Neuronal stem cell (in vitro differentiated cells): ENCODE measurements at regions not wholly inside any gene's neighbourhood (a gene's known extent, or its start where the extent isn't known, plus 50 kb on each side); places are given as distances from the start of the nearest gene placed in this dataset.

Source experiments
- DNase-seq: peaks from one replicate; pipeline ENCODE4 v3.0.0-alpha.2; 2013; ENCODE audit warnings: low spot score
- H2AFZ ChIP-seq: one replicate; pipeline ENCODE4 v1.6.1; 2013; ENCODE audit warnings: mild to moderate bottlenecking, low read length, inconsistent platforms
- H2AK5ac ChIP-seq: 2 replicates; pipeline ENCODE4 v1.6.1; 2013; ENCODE audit warnings: low read depth, mild to moderate bottlenecking, inconsistent platforms, low read length, moderate library complexity, mixed read lengths
- H2BK120ac ChIP-seq: 2 replicates; pipeline ENCODE4 v1.6.1; 2013; ENCODE audit warnings: low read depth, mild to moderate bottlenecking, inconsistent platforms, low read length, moderate library complexity, mixed read lengths
- H2BK12ac ChIP-seq: one replicate; pipeline ENCODE4 v1.6.1; 2013; ENCODE audit warnings: low read length, inconsistent platforms
- H2BK15ac ChIP-seq: 2 replicates; pipeline ENCODE4 v1.6.1; 2013; ENCODE audit warnings: mild to moderate bottlenecking, low read length, inconsistent platforms, mixed read lengths
- H2BK5ac ChIP-seq: one replicate; pipeline ENCODE4 v1.6.1; 2013; ENCODE audit warnings: inconsistent platforms, mild to moderate bottlenecking, low read length, moderate library complexity
- H3K14ac ChIP-seq: one replicate; pipeline ENCODE4 v1.6.1; 2013; ENCODE audit warnings: low read length, inconsistent platforms
- H3K18ac ChIP-seq: 2 replicates; pipeline ENCODE4 v1.6.1; 2013; ENCODE audit warnings: low read length, inconsistent platforms
- H3K23ac ChIP-seq: 2 replicates; pipeline ENCODE4 v1.6.1; 2013; ENCODE audit warnings: low read depth, mild to moderate bottlenecking, mixed read lengths, low read length, inconsistent platforms; ENCODE audit not compliant: poor library complexity
- H3K27ac ChIP-seq: replicated peaks from 3 replicates; pipeline ENCODE4 v1.5.1; 2013; ENCODE audit warnings: low read length, inconsistent platforms
- H3K27me3 ChIP-seq, 3 experiments: 2 replicates each; pipeline ENCODE4 v1.6.1; 2013; ENCODE audit warnings: low read length in 3 of 3, mild to moderate bottlenecking in 2 of 3, inconsistent platforms in 1 of 3, low read depth in 1 of 3, mixed read lengths in 1 of 3, moderate library complexity in 1 of 3; ENCODE audit not compliant: control insufficient read depth in 3 of 3, insufficient read depth in 3 of 3
- H3K36me3 ChIP-seq, 2 donors: replicated peaks in 1 of 2; 2 replicates each; pipeline ENCODE4 v1.6.1; 2013; ENCODE audit warnings: low read length in 2 of 2; ENCODE audit not compliant: control insufficient read depth in 2 of 2, insufficient read depth in 2 of 2
- H3K4ac ChIP-seq: 2 replicates; pipeline ENCODE4 v1.6.1; 2013; ENCODE audit warnings: inconsistent platforms, mild to moderate bottlenecking, low read length, moderate library complexity
- H3K4me1 ChIP-seq, 2 donors: 1 replicate in 1 of 2; 2 replicates in 1 of 2; pipeline ENCODE4 v1.6.1; 2013; ENCODE audit warnings: low read length in 2 of 2, low read depth in 1 of 2; ENCODE audit not compliant: control insufficient read depth in 2 of 2, insufficient read depth in 1 of 2
- H3K4me2 ChIP-seq: one replicate; pipeline ENCODE4 v1.6.1; 2013; ENCODE audit warnings: mild to moderate bottlenecking, low read length, inconsistent platforms; ENCODE audit not compliant: insufficient read depth, poor library complexity, severe bottlenecking
- H3K4me3 ChIP-seq, 2 donors: 2 replicates each; pipeline ENCODE4 v1.5.1; 2013; ENCODE audit warnings: low read length in 2 of 2, mild to moderate bottlenecking in 2 of 2, inconsistent platforms in 1 of 2, moderate library complexity in 1 of 2
- H3K79me1 ChIP-seq: one replicate; pipeline ENCODE4 v1.6.1; 2013; ENCODE audit warnings: low read depth, mild to moderate bottlenecking, inconsistent platforms, low read length, moderate library complexity
- H3K9ac ChIP-seq: one replicate; pipeline ENCODE4 v1.6.1; 2013; ENCODE audit warnings: mild to moderate bottlenecking, low read depth, low read length, inconsistent platforms; ENCODE audit not compliant: poor library complexity
- H3K9me3 ChIP-seq, 2 donors: replicated peaks in 1 of 2; 2 replicates each; pipeline versions ENCODE3 to v1.6.1; 2013; ENCODE audit warnings: low read length in 2 of 2, mild to moderate bottlenecking in 2 of 2, inconsistent platforms in 1 of 2, low read depth in 1 of 2, mixed read lengths in 1 of 2, moderate library complexity in 1 of 2; ENCODE audit not compliant: control insufficient read depth in 2 of 2, insufficient read depth in 1 of 2
- H4K8ac ChIP-seq: one replicate; pipeline ENCODE4 v1.6.1; 2013; ENCODE audit warnings: low read depth, mild to moderate bottlenecking, inconsistent platforms, low read length, moderate library complexity
- H4K91ac ChIP-seq: one replicate; pipeline ENCODE4 v1.6.1; 2013; ENCODE audit warnings: low read length, low read depth, mild to moderate bottlenecking, inconsistent platforms; ENCODE audit not compliant: poor library complexity
- WGBS, 2 donors: extraction: QIAGEN DNeasy Blood & Tissue Kit; methylation state at CpG; one replicate each; pipeline ENCODE4 v1.1.7; 2013; ENCODE audit warnings: missing lambda C conversion rate in 2 of 2, mixed read lengths in 1 of 2; ENCODE audit not compliant: insufficient read length in 2 of 2, insufficient replicate concordance in 1 of 2; ENCODE audit errors: extremely low coverage in 2 of 2; 5-methylcytosine and 5-hydroxymethylcytosine counted together

DNA sequence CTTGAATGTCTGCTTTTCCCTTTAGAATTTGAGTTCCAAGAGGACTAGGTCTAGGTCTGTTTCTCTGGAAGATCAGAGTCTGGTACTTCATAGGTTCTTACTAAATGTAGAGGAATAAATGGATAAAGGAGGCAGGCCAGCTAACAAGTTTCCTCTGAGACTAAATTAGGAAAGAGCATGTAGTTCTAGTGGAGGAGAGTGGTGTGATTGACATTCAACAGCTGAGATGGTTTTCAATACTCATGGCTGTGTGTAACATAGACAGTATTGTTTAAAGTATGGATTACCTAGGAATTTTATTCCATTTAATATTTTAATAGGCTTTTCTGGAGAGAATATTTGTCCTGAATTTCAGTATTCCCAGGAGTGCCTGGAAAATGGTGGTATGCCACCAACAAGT lies 364.7 kb downstream of the METTL15 start:
- Histone ChIP-seq H3K23ac (no peak overlapping the region), H3K4me1 (peaks cover 0 to 30% of the 10 kb centered on the region in 2 donors), H2BK15ac (no peak overlapping the region), H2BK5ac (no peak overlapping the region), H2BK120ac (no peak overlapping the region), H3K9ac (no peak overlapping the region), H4K91ac (no peak overlapping the region), H3K36me3 (no peaks in the 10 kb centered on the region), H3K4me2 (no peak overlapping the region), H2AK5ac (no peak overlapping the region), H3K9me3 (no peaks in the 10 kb centered on the region), H3K4ac (no peak overlapping the region), H3K14ac (no peak overlapping the region), H4K8ac (no peak overlapping the region), H3K27ac (no peak overlapping the region), H3K79me1 (no peaks in the 10 kb centered on the region), H2BK12ac (no peak overlapping the region), H2AFZ (no peak overlapping the region), H3K4me3 (no peak overlapping the region), H3K18ac (no peak overlapping the region), H3K27me3 (no peaks in the 10 kb centered on the region)
- DNase-seq = no peak

DNA sequence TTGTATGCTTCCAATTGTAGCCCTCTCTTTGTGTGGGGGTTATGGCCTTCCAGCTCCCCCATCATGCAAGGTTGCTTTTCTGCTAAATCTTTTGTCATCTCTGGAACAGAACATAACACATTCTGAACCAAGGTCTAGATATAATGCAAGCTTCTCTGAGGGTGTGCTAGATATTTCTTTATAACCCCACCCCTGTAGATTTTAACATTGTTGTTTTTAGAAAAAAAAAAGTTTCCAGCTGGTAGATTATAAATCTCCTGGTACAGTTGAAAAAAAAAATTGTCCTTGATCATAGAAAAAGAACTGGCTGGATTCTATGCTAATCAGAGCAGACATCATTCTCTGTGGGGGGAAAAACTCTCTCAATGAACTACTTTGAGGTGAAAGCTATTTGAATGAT lies 363.3 kb downstream of the METTL15 start:
- H2AK5ac ChIP-seq = no peak overlapping the region
- no peak overlapping the region for H3K14ac ChIP-seq
- H3K4me3 ChIP-seq = no peak overlapping the region
- H3K18ac ChIP-seq = no peak overlapping the region
- H2BK12ac ChIP-seq = no peak overlapping the region
- no peaks in the 10 kb centered on the region for H3K36me3 ChIP-seq
- H4K91ac ChIP-seq = no peak overlapping the region
- no peak overlapping the region for H2BK15ac ChIP-seq
- no peak overlapping the region for H2BK5ac ChIP-seq
- no peak overlapping the region for H4K8ac ChIP-seq
- DNase-seq = no peak
- no peaks in the 10 kb centered on the region for H3K9me3 ChIP-seq
- no peak overlapping the region for H3K9ac ChIP-seq
- H3K27ac ChIP-seq = no peak overlapping the region
- peaks cover 7 to 29% of the 10 kb centered on the region in 2 donors for H3K4me1 ChIP-seq
- no peak overlapping the region for H3K4me2 ChIP-seq
- no peak overlapping the region for H3K4ac ChIP-seq
- no peak overlapping the region for H2BK120ac ChIP-seq
- H2AFZ ChIP-seq = no peak overlapping the region
- no peak overlapping the region for H3K23ac ChIP-seq
- H3K27me3 ChIP-seq = no peaks in the 10 kb centered on the region
- H3K79me1 ChIP-seq = no peaks in the 10 kb centered on the region

DNA sequence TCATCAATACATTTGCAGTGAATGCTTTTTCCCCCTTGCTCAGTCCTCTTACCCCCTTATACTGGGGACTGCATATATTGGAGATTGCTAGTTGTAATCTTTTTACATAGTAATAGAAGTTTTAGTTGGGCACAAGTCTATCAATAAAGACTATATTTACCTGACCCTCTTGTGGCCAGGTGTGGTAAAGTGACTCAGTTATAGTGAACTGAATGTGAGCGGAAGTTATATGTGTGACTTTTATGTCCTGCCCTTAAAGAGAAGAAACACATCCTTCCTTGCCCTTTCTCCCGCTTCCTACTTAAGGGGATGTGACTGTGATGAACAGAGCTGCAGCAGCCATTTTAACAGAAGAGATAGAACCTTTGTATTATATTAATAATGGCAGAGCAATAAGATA lies 362.0 kb downstream of the METTL15 start:
- WGBS, 2 donors = no CpG with 5 or more reads among the region's 2 CpGs
- H2BK120ac ChIP-seq = no peak overlapping the region

DNA sequence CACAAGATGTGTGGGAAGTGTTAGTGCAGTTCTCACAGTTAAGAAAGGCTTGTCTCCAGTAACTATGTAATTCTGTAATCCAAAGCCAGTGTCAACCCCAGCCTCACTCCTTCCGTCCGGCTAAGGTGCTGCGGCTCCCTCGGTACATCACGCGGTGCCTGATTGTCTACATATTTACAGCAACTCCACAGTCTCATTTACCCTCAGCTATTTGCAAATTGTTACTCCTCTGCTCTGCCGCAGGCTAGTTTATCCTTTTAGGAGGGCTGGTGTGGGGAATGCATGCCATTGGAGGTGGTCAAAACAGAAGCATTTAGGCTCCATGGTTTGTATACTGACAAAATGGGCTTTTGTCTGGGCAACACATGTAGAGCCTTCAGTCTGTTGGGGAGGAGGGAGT lies 358.3 kb downstream of the METTL15 start:
- Histone ChIP-seq H3K27ac (no peak overlapping the region), H2BK12ac (no peak overlapping the region), H4K91ac (no peak overlapping the region), H3K9me3 (no peaks in the 10 kb centered on the region), H2AFZ (peak overlapping the region; percentile 3), H3K14ac (no peak overlapping the region), H3K36me3 (no peaks in the 10 kb centered on the region), H3K23ac (no peak overlapping the region), H3K79me1 (no peaks in the 10 kb centered on the region), H2BK5ac (no peak overlapping the region), H3K4ac (no peak overlapping the region), H3K4me1 (peaks cover 7 to 9% of the 10 kb centered on the region in 2 donors), H3K4me2 (no peak overlapping the region), H2BK15ac (no peak overlapping the region), H2BK120ac (no peak overlapping the region), H4K8ac (no peak overlapping the region), H3K9ac (no peak overlapping the region), H2AK5ac (no peak overlapping the region), H3K27me3 (no peaks in the 10 kb centered on the region), H3K4me3 (peak overlapping the region in 1 of 2 donors; percentile 11), H3K18ac (no peak overlapping the region)
- WGBS, 2 donors = no CpG with 5 or more reads among the region's 7 CpGs
- DNase-seq = no peak

More for the DNA sequence above, 362.0 kb downstream of the METTL15 start:
- no peaks in the 10 kb centered on the region for H3K36me3 ChIP-seq
- no peak overlapping the region for H4K8ac ChIP-seq
- no peak overlapping the region for H3K14ac ChIP-seq
- no peaks in the 10 kb centered on the region for H3K27me3 ChIP-seq
- H4K91ac ChIP-seq = no peak overlapping the region
- H3K18ac ChIP-seq = no peak overlapping the region
- no peak overlapping the region for H2BK12ac ChIP-seq
- no peak for DNase-seq
- no peak overlapping the region for H2BK15ac ChIP-seq
- no peak overlapping the region for H3K23ac ChIP-seq
- H3K9me3 ChIP-seq = no peaks in the 10 kb centered on the region
- no peak overlapping the region for H3K4me3 ChIP-seq
- H3K4me1 ChIP-seq = peaks cover 9 to 17% of the 10 kb centered on the region in 2 donors
- H3K79me1 ChIP-seq = no peaks in the 10 kb centered on the region
- H2AFZ ChIP-seq = no peak overlapping the region
- H3K4ac ChIP-seq = no peak overlapping the region
- H3K27ac ChIP-seq = no peak overlapping the region
- H2BK5ac ChIP-seq = no peak overlapping the region
- H3K4me2 ChIP-seq = no peak overlapping the region
- H2AK5ac ChIP-seq = no peak overlapping the region
- no peak overlapping the region for H3K9ac ChIP-seq
